ENCODE measurements at regions not wholly inside any gene's neighbourhood (a gene's known extent, or its start where the extent isn't known, plus 50 kb on each side); places are given as distances from the start of the nearest gene placed in this dataset.

DNA sequence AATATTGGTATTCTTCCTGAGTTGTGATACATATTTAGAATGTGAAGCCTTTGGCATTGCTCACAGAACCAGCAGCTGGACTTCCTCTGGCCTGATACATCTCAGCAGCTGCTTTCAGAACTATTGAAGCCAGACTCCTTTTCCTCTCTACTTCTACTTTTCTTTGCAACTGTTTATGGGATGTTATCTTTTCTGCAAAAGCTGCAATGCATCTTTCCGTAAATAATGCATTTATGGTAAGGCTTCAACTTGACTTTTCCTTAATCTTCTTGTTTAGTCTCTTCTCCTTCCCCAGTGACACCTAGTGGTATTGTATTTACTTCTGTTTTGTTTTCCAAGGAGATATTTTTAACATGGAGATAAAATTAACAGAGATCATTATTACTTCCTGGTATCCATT is 1548.7 kb downstream of the PCDH7 start:
- Histone ChIP-seq H2AFZ (replicated peaks) (no peak overlapping the region), H3K4me3 (no peak overlapping the region), H3K4me2 (no peak overlapping the region), H3K27ac (no peak overlapping the region), H3K4me1 (no peaks in the 10 kb centered on the region), H3K36me3 (no peaks in the 10 kb centered on the region), H3K9me3 (ENCODE audit: low read depth) (no peaks in the 10 kb centered on the region), H3K79me2 (ENCODE audit: low read depth) (no peaks in the 10 kb centered on the region), H4K20me1 (ENCODE audit: low read depth) (no peaks in the 10 kb centered on the region), H3K9ac (no peak overlapping the region), H3F3A (ENCODE audit: low read depth) (no peaks in the 10 kb centered on the region), H3K27me3 (no peaks in the 10 kb centered on the region)
- no peaks in the 10 kb centered on the region for H3K4me1 Mint-ChIP-seq
- no peaks in the 10 kb centered on the region for H3K9me3 Mint-ChIP-seq
- no peak overlapping the region for H3K4me3 Mint-ChIP-seq
- no peaks in the 10 kb centered on the region for H3K36me3 Mint-ChIP-seq
- TF ChIP-seq EZH2phosphoT487 (IDR thresholded peaks at IDR 0.05) = no peak
- TF ChIP-seq EZH2 (IDR thresholded peaks at IDR 0.05) = no peak
- TF ChIP-seq, protein P1, sequence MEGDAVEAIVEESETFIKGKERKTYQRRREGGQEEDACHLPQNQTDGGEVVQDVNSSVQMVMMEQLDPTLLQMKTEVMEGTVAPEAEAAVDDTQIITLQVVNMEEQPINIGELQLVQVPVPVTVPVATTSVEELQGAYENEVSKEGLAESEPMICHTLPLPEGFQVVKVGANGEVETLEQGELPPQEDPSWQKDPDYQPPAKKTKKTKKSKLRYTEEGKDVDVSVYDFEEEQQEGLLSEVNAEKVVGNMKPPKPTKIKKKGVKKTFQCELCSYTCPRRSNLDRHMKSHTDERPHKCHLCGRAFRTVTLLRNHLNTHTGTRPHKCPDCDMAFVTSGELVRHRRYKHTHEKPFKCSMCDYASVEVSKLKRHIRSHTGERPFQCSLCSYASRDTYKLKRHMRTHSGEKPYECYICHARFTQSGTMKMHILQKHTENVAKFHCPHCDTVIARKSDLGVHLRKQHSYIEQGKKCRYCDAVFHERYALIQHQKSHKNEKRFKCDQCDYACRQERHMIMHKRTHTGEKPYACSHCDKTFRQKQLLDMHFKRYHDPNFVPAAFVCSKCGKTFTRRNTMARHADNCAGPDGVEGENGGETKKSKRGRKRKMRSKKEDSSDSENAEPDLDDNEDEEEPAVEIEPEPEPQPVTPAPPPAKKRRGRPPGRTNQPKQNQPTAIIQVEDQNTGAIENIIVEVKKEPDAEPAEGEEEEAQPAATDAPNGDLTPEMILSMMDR (IDR thresholded peaks at IDR 0.05) = no peak
- no peak for DNase-seq (ENCODE audit: low spot score)
- no peak overlapping the region for H3K27ac Mint-ChIP-seq
- no peaks in the 10 kb centered on the region for H3K27me3 Mint-ChIP-seq (ENCODE audit: insufficient read depth, low read depth)

DNA sequence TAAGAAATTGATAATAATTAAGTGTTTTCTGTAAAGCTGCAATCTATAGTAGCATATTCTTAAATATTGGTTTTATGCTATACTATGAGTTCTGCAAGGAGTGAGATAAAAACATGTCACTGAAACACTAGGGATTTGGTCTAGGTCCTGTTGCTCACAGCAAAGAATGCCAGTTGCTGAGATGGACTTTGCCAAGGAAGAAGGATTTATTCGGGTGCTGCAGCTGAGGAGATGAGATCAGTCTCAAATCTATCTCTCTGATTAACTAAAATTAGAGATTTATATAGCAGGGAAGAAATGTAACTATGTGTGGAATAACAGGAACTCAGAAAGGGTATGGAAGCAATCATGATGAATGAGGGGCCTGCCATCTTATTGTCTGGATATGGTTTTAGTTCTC is 1569.9 kb downstream of the PCDH7 start:
- no peak overlapping the region for H3K4me3 ChIP-seq
- H3K36me3 ChIP-seq = no peaks in the 10 kb centered on the region
- no peaks in the 10 kb centered on the region for H4K20me1 ChIP-seq (ENCODE audit: low read depth)
- Mint-ChIP-seq H3K36me3 (no peaks in the 10 kb centered on the region), H3K27ac (no peak overlapping the region), H3K4me3 (no peak overlapping the region), H3K4me1 (no peaks in the 10 kb centered on the region), H3K27me3 (ENCODE audit: insufficient read depth, low read depth) (no peaks in the 10 kb centered on the region), H3K9me3 (peaks cover 8% of the 10 kb centered on the region)
- no peaks in the 10 kb centered on the region for H3K4me1 ChIP-seq
- H2AFZ ChIP-seq (replicated peaks) = no peak overlapping the region
- H3F3A ChIP-seq (ENCODE audit: low read depth) = no peaks in the 10 kb centered on the region
- no peaks in the 10 kb centered on the region for H3K9me3 ChIP-seq (ENCODE audit: low read depth)
- no peak overlapping the region for H3K9ac ChIP-seq
- no peak for DNase-seq (ENCODE audit: low spot score)
- TF ChIP-seq EZH2 (IDR thresholded peaks at IDR 0.05) (no peak), EZH2phosphoT487 (IDR thresholded peaks at IDR 0.05) (no peak)
- TF ChIP-seq, protein P1 (IDR thresholded peaks at IDR 0.05) = no peak
- no peak overlapping the region for H3K27ac ChIP-seq
- no peaks in the 10 kb centered on the region for H3K27me3 ChIP-seq
- no peaks in the 10 kb centered on the region for H3K79me2 ChIP-seq (ENCODE audit: low read depth)
- H3K4me2 ChIP-seq = no peak overlapping the region

DNA sequence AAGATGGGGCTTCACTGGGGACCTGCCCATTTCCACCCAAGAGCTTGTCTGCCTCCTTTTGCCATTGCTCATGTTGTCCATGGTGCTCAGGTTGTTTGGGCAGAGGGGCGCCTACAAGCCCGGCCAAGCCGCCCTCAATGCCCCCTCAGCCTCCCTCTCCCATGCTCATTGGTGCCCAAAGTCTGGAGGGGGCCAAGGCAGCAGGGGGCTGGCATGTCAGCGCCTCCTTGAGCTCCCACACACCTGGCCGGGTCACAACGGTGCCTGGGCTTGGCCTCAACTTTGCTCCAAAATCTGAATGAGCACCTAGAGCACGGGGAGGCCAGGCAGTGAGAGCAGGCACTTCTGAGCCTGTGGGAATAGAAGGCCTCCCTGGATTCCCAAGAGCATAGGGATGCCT is 1598.8 kb downstream of the PCDH7 start:
- Histone ChIP-seq H3F3A (ENCODE audit: low read depth) (no peaks in the 10 kb centered on the region), H3K27ac (no peak overlapping the region), H4K20me1 (ENCODE audit: low read depth) (no peaks in the 10 kb centered on the region), H2AFZ (replicated peaks) (no peak overlapping the region), H3K4me3 (no peak overlapping the region), H3K9me3 (ENCODE audit: low read depth) (no peaks in the 10 kb centered on the region), H3K27me3 (no peaks in the 10 kb centered on the region), H3K79me2 (ENCODE audit: low read depth) (no peaks in the 10 kb centered on the region), H3K9ac (no peak overlapping the region), H3K4me2 (no peak overlapping the region), H3K36me3 (no peaks in the 10 kb centered on the region), H3K4me1 (no peaks in the 10 kb centered on the region)
- no peaks in the 10 kb centered on the region for H3K36me3 Mint-ChIP-seq
- H3K9me3 Mint-ChIP-seq = peaks cover 1% of the 10 kb centered on the region
- no peaks in the 10 kb centered on the region for H3K4me1 Mint-ChIP-seq
- no peaks in the 10 kb centered on the region for H3K27me3 Mint-ChIP-seq (ENCODE audit: insufficient read depth, low read depth)
- no peak overlapping the region for H3K4me3 Mint-ChIP-seq
- no peak overlapping the region for H3K27ac Mint-ChIP-seq
- TF ChIP-seq EZH2 (IDR thresholded peaks at IDR 0.05) (no peak), EZH2phosphoT487 (IDR thresholded peaks at IDR 0.05) (no peak)
- no peak for DNase-seq (ENCODE audit: low spot score)

DNA sequence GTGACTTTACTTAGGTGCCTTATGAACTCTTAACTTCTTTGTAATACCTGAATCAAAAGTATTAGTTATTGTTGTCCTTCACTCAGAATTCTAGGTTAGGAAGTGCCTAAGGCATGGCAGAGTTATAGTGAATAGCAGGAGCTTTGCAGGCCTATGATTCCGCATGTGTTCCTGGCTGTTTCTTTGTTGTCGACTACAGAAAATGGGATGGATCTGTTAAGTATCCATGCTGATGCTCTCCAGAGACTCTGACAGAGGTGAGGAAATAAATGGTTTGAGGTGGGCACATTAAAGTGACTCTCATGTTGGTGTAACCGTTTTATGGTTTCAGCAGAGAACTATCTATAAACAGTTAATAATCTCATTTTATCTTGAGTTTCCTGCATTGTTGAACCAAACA is 1601.3 kb downstream of the PCDH7 start:
- H3K4me3 Mint-ChIP-seq = no peak overlapping the region
- H4K20me1 ChIP-seq (ENCODE audit: low read depth) = no peaks in the 10 kb centered on the region
- no peaks in the 10 kb centered on the region for H3K9me3 ChIP-seq (ENCODE audit: low read depth)
- no peak overlapping the region for H3K9ac ChIP-seq
- no peaks in the 10 kb centered on the region for H3K4me1 Mint-ChIP-seq
- no peak overlapping the region for H3K27ac Mint-ChIP-seq
- no peaks in the 10 kb centered on the region for H3K27me3 ChIP-seq
- H3K79me2 ChIP-seq (ENCODE audit: low read depth) = no peaks in the 10 kb centered on the region
- H3K36me3 ChIP-seq = no peaks in the 10 kb centered on the region
- H3K4me2 ChIP-seq = no peak overlapping the region
- H3K27me3 Mint-ChIP-seq (ENCODE audit: insufficient read depth, low read depth) = peaks cover 4% of the 10 kb centered on the region
- no peak overlapping the region for H3K4me3 ChIP-seq
- no peaks in the 10 kb centered on the region for H3F3A ChIP-seq (ENCODE audit: low read depth)
- H3K9me3 Mint-ChIP-seq = peaks cover 1% of the 10 kb centered on the region
- H3K4me1 ChIP-seq = no peaks in the 10 kb centered on the region
- H3K27ac ChIP-seq = no peak overlapping the region
- no peaks in the 10 kb centered on the region for H3K36me3 Mint-ChIP-seq
- H2AFZ ChIP-seq (replicated peaks) = no peak overlapping the region
- TF ChIP-seq EZH2 (IDR thresholded peaks at IDR 0.05) (no peak), EZH2phosphoT487 (IDR thresholded peaks at IDR 0.05) (no peak)
- TF ChIP-seq, protein P1 (IDR thresholded peaks at IDR 0.05) = no peak
- DNase-seq (ENCODE audit: low spot score) = no peak

Data from neural progenitor cell (in vitro differentiated cells).